Caco-2 (cell line): ENCODE measurements at regions not wholly inside any gene's neighbourhood (a gene's known extent, or its start where the extent isn't known, plus 50 kb on each side); places are given as distances from the start of the nearest gene placed in this dataset.

ENCODE experiments used
- BruUV-seq: library from RNA; stranded (reverse); fragments of 400-500 nt; replicated peaks from 2 replicates; lab custom pipeline; 2021; lab: Mats Ljungman, UMichigan
- CTCF ChIA-PET: fragments of 300-600 bp; sonication (Branson Sonifier 250); formaldehyde crosslinking; loops from one replicate; lab custom pipeline; 2022; ENCODE audit warnings: antibody characterized with exemption; lab: Charles Lee
- POLR2A ChIA-PET: fragments of 300-600 bp; sonication (Branson Sonifier 250); formaldehyde crosslinking; loops from one replicate; lab custom pipeline; 2022; ENCODE audit warnings: antibody characterized with exemption; lab: Charles Lee
- DNase-seq, 2 experiments: peaks; one replicate each; pipeline versions ENCODE4 v3.0.0 to v3.0.0-alpha.2; 2020 to 2022
- H3K27me3 ChIP-seq: replicated peaks from 2 replicates; pipeline ENCODE4 v1.6.0; 2011; ENCODE audit warnings: low read length; ENCODE audit not compliant: control insufficient read depth, insufficient read depth
- H3K36me3 ChIP-seq: 2 replicates; pipeline ENCODE4 v1.5.1; 2011; ENCODE audit warnings: low read length; ENCODE audit not compliant: control insufficient read depth, insufficient read depth
- H3K4me1 ChIP-seq: fragments of 250-450 bp; sonication (Bioruptor Pico); 2 replicates; pipeline ENCODE4 v1.5.1; 2020; ENCODE audit warnings: mild to moderate bottlenecking
- H3K4me3 ChIP-seq: 2 replicates; pipeline ENCODE4 v1.5.1; 2011; ENCODE audit warnings: low read depth, mild to moderate bottlenecking, control low read depth, low read length
- H3K9me3 ChIP-seq: fragments of 250-450 bp; sonication (Bioruptor Pico); 2 replicates; pipeline ENCODE4 v1.5.1; 2020; ENCODE audit warnings: mild to moderate bottlenecking, moderate library complexity
- H3K27ac Mint-ChIP-seq: one replicate; pipeline ENCODE4 v1.8.0; 2022; ENCODE audit warnings: mixed read lengths; ENCODE audit not compliant: unreplicated experiment
- H3K27me3 Mint-ChIP-seq: one replicate; pipeline ENCODE4 v1.8.0; 2022; ENCODE audit warnings: mixed read lengths; ENCODE audit not compliant: insufficient read depth, unreplicated experiment
- H3K36me3 Mint-ChIP-seq: one replicate; pipeline ENCODE4 v1.8.0; 2022; ENCODE audit warnings: mild to moderate bottlenecking, mixed read lengths; ENCODE audit not compliant: insufficient read depth, unreplicated experiment
- H3K4me1 Mint-ChIP-seq: one replicate; pipeline ENCODE4 v1.8.0; 2022; ENCODE audit warnings: low read depth, mixed read lengths; ENCODE audit not compliant: unreplicated experiment
- H3K4me3 Mint-ChIP-seq: one replicate; pipeline ENCODE4 v1.8.0; 2022; ENCODE audit warnings: mild to moderate bottlenecking, moderate library complexity, mixed read lengths; ENCODE audit not compliant: unreplicated experiment
- H3K9me3 Mint-ChIP-seq: one replicate; pipeline ENCODE4 v1.8.0; 2022; ENCODE audit warnings: mixed read lengths; ENCODE audit not compliant: unreplicated experiment
- intact Hi-C: fragments of 100-400 bp; cut with micrococcal nuclease; formaldehyde crosslinking; loops from one replicate; pipeline ENCODE4 v1.10.0; 2022; ENCODE audit not compliant: unreplicated experiment
- TF ChIP-seq, protein P1 (sequence below), 2 experiments: fragments of 200-600 bp in 1 of 2; IDR thresholded peaks; 1 replicate in 1 of 2; 2 replicates in 1 of 2; pipeline versions ENCODE4 v1.5.1 to v1.8.0; 2011 to 2022; ENCODE audit warnings: antibody characterized with exemption in 1 of 2, control low read depth in 1 of 2, inconsistent platforms in 1 of 2, low read depth in 1 of 2, low read length in 1 of 2, mild to moderate bottlenecking in 1 of 2, moderate library complexity in 1 of 2; ENCODE audit not compliant: insufficient read depth in 1 of 2, severe bottlenecking in 1 of 2, unreplicated experiment in 1 of 2

DNA sequence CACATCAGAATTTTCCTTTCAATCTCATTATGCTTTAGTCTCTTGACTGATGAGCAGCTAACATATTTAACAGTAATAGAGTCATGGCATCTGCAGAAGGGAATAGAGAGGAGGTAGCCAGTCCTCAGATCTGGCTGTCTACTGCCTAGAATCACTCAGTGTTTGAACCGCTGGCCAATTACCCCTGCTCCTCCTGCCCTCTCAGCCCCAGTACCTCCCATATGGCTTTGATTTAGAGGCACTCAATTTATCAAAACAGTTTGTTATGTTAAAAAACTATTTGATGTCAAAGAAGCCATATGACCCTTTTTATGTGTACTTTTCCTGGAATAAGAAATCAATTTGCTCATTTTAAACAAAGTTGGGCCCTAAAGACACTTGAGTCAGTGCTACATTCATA is 355.2 kb downstream of the CMPK2 start:
- no peak overlapping the region for H3K4me3 ChIP-seq
- BruUV-seq = no TSS peak

DNA sequence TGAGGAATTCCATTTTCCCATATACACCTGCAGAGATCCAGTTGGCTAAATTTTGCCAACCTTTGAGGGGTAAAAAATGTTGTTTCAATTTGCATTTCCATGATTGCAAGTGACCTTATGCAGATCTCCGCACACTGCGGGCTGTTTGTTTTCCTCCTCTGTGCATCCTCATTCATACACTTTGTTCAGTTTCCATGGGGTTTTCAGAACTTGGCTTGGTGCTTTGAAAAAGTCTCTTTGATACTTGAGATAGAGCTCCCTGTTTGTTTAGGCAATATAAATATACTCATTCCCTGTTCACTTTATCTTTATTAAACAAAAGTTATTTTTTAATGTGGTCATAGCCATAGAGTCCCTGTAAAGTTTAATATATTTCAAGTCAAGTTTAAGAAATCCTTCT is 353.1 kb downstream of the CMPK2 start:
- H3K4me3 Mint-ChIP-seq = no peak overlapping the region
- H3K36me3 Mint-ChIP-seq = no peaks in the 10 kb centered on the region
- no TSS peak for BruUV-seq
- Histone ChIP-seq H3K9me3 (no peaks in the 10 kb centered on the region), H3K4me1 (no peaks in the 10 kb centered on the region), H3K27me3 (no peaks in the 10 kb centered on the region), H3K36me3 (no peaks in the 10 kb centered on the region), H3K4me3 (no peak overlapping the region)
- H3K27me3 Mint-ChIP-seq = peaks cover 3% of the 10 kb centered on the region
- H3K27ac Mint-ChIP-seq = no peak overlapping the region
- CTCF ChIA-PET = no interaction called here
- H3K9me3 Mint-ChIP-seq = no peaks in the 10 kb centered on the region
- H3K4me1 Mint-ChIP-seq = no peaks in the 10 kb centered on the region
- intact Hi-C loops = no loop called here
- TF ChIP-seq, protein P1, sequence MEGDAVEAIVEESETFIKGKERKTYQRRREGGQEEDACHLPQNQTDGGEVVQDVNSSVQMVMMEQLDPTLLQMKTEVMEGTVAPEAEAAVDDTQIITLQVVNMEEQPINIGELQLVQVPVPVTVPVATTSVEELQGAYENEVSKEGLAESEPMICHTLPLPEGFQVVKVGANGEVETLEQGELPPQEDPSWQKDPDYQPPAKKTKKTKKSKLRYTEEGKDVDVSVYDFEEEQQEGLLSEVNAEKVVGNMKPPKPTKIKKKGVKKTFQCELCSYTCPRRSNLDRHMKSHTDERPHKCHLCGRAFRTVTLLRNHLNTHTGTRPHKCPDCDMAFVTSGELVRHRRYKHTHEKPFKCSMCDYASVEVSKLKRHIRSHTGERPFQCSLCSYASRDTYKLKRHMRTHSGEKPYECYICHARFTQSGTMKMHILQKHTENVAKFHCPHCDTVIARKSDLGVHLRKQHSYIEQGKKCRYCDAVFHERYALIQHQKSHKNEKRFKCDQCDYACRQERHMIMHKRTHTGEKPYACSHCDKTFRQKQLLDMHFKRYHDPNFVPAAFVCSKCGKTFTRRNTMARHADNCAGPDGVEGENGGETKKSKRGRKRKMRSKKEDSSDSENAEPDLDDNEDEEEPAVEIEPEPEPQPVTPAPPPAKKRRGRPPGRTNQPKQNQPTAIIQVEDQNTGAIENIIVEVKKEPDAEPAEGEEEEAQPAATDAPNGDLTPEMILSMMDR (IDR thresholded peaks at IDR 0.05; ENCODE audit: insufficient read depth in 1 of 2, low read depth in 1 of 2, low read length in 1 of 2, severe bottlenecking in 1 of 2, unreplicated experiment in 1 of 2) = no peak
- POLR2A ChIA-PET = no interaction called here
- no peak for DNase-seq

More for the DNA sequence above, 355.2 kb downstream of the CMPK2 start:
- no peaks in the 10 kb centered on the region for H3K27me3 ChIP-seq
- POLR2A ChIA-PET = no interaction called here
- H3K4me3 Mint-ChIP-seq = no peak overlapping the region
- no peaks in the 10 kb centered on the region for H3K36me3 ChIP-seq
- H3K9me3 ChIP-seq = no peaks in the 10 kb centered on the region
- no peaks in the 10 kb centered on the region for H3K4me1 ChIP-seq
- no peaks in the 10 kb centered on the region for H3K9me3 Mint-ChIP-seq
- H3K27me3 Mint-ChIP-seq = peaks cover 3% of the 10 kb centered on the region
- intact Hi-C loops = no loop called here
- no peak for DNase-seq
- no peak overlapping the region for H3K27ac Mint-ChIP-seq
- no peaks in the 10 kb centered on the region for H3K36me3 Mint-ChIP-seq
- TF ChIP-seq, protein P1 (IDR thresholded peaks at IDR 0.05; ENCODE audit: insufficient read depth in 1 of 2, low read depth in 1 of 2, low read length in 1 of 2, severe bottlenecking in 1 of 2, unreplicated experiment in 1 of 2) = no peak
- H3K4me1 Mint-ChIP-seq = peaks cover 7% of the 10 kb centered on the region
- CTCF ChIA-PET = no interaction called here

DNA sequence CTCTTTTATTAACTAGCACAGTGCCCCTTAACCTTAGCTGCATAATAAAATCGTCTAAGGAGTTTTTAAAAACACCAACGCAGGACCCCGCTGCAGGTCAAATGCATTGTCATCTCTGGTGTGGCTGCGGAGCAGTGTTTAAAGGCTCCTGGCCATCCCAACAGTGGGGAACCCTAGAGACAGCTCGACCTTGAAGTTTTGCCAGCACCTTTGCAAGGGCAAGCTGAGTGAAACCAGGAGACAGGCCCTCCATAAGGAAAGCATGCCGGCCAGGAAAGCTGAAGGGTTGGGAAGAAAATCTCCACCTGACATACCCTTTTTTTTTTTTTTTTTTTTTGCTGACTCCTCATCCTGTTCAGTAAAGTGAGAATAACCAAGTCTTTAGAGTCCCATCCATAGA is 349.0 kb downstream of the CMPK2 start:
- Histone ChIP-seq H3K9me3 (no peaks in the 10 kb centered on the region), H3K36me3 (no peaks in the 10 kb centered on the region), H3K4me3 (no peak overlapping the region), H3K27me3 (no peaks in the 10 kb centered on the region), H3K4me1 (no peaks in the 10 kb centered on the region)
- Mint-ChIP-seq H3K4me3 (no peak overlapping the region), H3K4me1 (no peaks in the 10 kb centered on the region), H3K9me3 (no peaks in the 10 kb centered on the region), H3K27me3 (peaks cover 3% of the 10 kb centered on the region), H3K27ac (no peak overlapping the region), H3K36me3 (no peaks in the 10 kb centered on the region)
- intact Hi-C loops = no loop called here
- ChIA-PET CTCF (no interaction called here), POLR2A (no interaction called here)
- no TSS peak for BruUV-seq
- TF ChIP-seq, protein P1 (IDR thresholded peaks at IDR 0.05; ENCODE audit: insufficient read depth in 1 of 2, low read depth in 1 of 2, low read length in 1 of 2, severe bottlenecking in 1 of 2, unreplicated experiment in 1 of 2) = no peak
- DNase-seq = no peak
